B cell (primary cell): ENCODE measurements at regions not wholly inside any gene's neighbourhood (a gene's known extent, or its start where the extent isn't known, plus 50 kb on each side); places are given as distances from the start of the nearest gene placed in this dataset.

ENCODE experiments used
- CTCF ChIP-seq: fragments of 200-600 bp; IDR thresholded peaks from one replicate; pipeline ENCODE4 v1.8.0; 2022; ENCODE audit warnings: antibody characterized with exemption, mild to moderate bottlenecking
- EZH2 ChIP-seq: IDR thresholded peaks from 2 replicates; pipeline ENCODE4 v1.6.1; 2012; ENCODE audit warnings: borderline replicate concordance, low read depth, mild to moderate bottlenecking, moderate library complexity, low read length; ENCODE audit not compliant: insufficient read depth, poor library complexity, severe bottlenecking

DNA sequence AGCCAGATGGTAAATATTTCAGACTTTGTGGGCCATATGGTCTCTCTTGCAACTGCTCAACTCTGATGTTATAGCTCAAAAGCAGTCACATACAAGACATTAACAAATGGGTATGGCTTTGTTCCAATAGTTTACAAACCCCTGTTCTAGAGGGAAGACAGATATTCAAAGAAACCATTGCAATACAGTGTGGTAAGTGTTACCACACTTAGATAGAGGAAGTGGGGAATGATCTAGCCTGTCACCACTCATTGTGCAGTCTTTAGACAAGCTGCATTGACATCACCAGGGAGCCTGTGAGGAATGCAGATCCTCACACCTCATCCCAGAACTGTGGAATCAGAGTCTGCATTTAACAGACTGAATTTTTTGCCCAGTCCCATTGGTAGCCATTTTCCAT lies 80.0 kb upstream of the RGS6 start:
- TF ChIP-seq EZH2 (no peak), CTCF (no peak)
